H54 (cell line): ENCODE measurements at regions not wholly inside any gene's neighbourhood (a gene's known extent, or its start where the extent isn't known, plus 50 kb on each side); places are given as distances from the start of the nearest gene placed in this dataset.

Experiments used
- DNase-seq: peaks from one replicate; pipeline ENCODE4 v3.0.0; 2011; ENCODE audit warnings: low spot score, mixed read lengths; ENCODE audit not compliant: insufficient read length
- FAIRE-seq: peaks from 3 replicates; lab custom pipeline; 2011; peaks lifted over from hg19 to GRCh38; lab: Jason Lieb, UNC
- POLR2A ChIP-seq: IDR thresholded peaks from 2 replicates; pipeline ENCODE4 v1.6.1; 2011; ENCODE audit warnings: low read depth, mild to moderate bottlenecking, low read length

DNA sequence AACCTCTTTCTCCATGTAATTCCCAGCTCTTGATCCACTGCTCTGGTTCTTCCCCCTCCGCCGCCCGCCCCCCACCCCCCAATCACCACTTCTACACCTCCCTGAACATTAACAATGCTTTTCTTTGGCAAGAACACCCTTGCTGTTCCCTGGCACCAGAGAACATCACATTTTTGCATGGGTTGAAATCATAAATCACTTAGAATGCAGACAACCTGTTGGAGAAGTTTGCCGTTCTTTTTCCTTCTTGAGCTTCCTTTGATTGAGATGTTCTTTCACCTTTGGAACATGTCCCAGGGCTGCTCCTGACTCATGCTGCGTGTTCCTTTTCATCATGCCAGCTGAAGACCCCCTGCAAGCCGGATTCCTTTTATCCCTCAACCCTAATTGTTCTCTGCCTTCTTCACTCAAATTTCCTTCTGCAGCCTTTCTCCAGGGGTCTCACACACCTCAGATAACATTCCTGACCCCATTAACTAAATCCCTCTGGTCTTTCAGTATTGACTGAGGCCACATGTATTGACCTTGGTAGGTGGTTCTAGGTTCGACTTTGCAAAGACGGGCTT is 294.1 kb upstream of the TMPO start:
- FAIRE-seq, result no peak
- no peak for TF ChIP-seq POLR2A
- no peak for DNase-seq

DNA sequence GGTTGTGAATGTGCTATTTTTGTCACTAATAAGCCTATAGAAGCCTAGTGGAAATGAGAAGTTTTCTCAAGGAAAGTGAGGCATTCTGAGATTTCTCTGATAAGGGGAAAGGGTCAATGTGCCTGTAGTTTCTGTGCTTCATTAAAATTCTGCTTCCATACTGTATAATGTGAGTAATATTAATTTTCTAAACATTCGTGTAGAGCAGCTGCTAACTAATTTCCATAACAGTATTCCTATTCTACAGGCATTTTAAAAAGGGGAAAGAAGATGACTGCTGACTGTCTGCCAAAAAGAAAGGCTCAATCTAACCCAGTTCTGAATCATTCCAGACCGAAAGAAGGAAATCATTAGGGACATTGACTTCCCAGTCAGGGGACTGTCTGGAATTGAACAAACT is 293.3 kb upstream of the TMPO start:
- DNase-seq, result no peak
- FAIRE-seq, result no peak

DNA sequence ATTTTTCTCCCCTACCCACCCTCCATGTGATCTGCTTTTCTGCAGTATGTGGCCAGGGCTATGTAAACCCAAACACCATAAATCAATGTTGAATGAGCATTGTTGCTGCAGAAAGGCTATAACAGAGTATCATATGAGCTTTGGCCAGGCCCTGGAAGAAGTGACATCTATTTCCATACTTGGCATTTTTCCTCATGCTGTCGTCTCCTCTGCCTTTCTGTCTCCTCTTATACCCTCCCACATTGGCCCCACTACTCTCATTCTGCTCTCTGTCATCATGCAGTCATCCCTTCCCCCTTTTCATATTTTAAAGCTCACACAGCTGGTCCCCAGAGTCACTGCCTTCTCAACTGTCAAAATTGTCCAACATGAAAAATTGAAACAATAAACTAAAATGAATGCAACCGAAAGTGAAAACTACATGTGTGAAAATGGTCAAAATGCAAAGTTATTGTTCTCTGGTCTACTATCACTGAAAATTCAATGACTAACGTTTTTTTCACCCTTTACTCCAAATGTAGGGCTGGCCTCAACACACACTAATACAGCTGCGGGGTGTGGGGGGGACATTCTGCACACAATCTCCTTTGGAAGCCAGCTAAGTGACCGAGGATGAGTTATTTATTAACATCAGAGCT is 290.7 kb upstream of the TMPO start:
- FAIRE-seq, result no peak
- DNase-seq, result no peak
- no peak for TF ChIP-seq POLR2A

More for the DNA sequence above, 293.3 kb upstream of the TMPO start:
- no peak for TF ChIP-seq POLR2A

DNA sequence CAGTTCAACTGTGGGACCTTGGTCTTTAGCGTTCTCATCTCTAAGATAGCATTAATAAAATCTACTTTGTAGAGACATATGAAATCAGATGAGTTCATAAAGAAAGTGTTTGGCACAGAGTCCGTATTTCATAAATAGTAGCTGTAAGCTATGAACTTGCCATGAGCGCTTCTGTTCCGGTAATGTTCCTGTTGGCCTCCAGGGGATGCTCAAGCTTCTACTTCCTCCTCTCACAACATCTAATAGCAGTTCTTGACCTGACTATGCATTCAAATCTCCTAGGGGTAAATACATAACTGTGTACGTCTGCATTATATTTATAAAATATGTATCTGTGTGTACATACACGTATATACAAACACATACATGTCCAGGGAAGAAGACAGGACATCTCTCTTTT is 288.2 kb upstream of the TMPO start:
- DNase-seq (no peak), FAIRE-seq (no peak)
- TF ChIP-seq POLR2A, result no peak

DNA sequence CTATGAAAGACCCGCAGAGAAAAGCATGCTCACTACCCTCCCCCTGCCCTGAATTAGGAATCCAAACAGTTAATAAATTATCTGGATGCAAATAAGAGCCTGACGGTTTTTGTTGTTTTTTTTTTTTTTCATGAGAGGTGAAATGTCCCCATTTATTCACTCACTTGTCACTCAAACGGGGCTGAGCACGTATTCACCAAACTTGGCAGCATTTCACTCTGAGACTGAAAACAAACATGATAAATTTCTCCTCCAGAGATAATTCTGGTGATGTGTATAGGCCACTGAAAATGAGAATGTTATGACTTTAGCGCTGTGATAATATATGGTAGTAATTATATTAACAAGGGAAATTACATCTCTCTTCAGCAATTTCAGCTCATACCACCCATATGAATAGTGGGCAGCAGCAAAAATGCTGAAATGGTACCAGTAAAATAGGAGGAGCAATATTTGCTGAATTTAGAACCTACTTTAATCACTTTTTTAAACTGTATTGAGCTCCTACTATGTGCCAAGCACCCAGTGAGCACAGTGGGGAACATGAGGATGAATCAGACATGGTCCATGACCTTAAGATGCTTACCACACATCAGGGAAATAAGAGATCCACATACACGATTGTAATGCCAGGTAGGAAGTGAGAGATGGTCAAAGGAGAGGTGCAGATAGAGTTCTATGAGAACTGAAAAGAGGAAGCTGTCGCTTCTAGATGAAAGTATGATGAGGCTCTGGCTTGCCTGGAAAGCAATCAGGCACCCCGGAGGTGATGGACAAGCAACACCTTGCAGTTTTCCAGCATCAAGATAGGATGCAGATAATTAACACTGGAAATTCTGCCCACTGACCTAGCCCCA is 286.5 kb upstream of the TMPO start:
- DNase-seq (no peak), FAIRE-seq (no peak)
- TF ChIP-seq POLR2A, result no peak

DNA sequence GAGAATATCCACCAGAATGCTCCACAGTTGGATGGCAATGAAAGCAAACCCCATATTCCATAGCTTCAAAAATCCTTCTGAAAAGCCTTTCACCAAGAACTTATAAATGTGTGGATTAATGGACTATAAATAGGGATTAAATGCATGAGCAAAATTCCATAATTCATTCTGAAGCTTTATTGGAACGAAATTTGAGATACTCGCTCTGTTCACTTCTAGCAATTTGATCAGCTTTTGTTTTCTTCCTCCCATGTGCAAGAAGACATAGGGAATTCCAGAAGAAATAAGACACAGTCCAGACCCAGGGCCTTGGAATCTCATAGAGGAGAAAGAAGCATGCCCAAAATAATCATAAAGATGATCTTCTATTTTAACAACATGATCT is 285.9 kb upstream of the TMPO start:
- no peak for TF ChIP-seq POLR2A
- FAIRE-seq, result no peak
- no peak for DNase-seq

DNA sequence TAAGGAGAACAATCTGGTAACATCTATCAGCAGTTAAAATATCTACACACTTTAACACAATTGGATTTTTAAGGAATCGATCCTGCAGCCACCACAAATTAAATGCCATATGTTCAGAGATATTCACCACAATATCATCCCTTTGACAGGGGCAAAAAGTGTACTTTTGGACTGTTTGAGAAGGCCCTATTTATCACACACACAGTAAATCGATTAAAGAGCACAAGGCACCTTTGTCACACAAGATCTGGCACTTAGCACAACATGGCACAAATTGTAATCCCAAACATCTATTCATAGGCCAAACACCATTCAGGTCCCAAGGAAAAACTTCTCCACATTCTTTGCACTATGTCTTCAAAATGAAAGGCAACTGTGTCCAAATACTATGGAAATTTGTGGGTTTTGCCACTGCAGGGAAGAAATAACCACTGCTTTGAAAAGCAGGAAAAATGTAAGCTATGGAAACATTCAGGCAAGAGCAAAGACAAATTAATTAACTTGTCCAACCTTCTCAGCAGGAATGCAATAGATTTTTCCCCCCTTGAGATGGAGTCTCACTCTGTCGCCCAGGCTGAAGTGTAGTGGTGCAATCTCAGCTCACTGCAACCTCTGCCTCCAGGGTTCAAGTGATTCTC is 282.5 kb upstream of the TMPO start:
- TF ChIP-seq POLR2A, result no peak
- no peak for DNase-seq
- no peak for FAIRE-seq

DNA sequence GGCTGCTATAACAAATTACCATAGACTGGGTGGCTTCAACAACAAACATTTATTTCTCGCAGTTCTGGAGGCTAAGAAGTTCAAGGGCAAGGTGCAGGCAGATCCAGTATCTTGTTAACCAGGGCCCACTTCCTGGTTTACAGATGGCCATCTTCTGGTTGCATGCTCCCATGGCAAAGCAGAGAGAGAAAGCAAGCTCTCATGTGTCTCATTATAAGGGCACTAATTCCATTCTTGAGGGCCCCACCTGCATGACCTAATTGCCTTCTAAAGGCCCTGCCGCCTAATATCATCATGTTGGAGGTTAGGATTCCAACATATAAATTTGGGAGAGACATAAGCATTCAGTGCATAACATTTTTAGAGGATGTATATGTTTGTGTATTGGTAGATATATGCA is 280.1 kb upstream of the TMPO start:
- DNase-seq (no peak), FAIRE-seq (no peak)
- TF ChIP-seq POLR2A, result no peak

DNA sequence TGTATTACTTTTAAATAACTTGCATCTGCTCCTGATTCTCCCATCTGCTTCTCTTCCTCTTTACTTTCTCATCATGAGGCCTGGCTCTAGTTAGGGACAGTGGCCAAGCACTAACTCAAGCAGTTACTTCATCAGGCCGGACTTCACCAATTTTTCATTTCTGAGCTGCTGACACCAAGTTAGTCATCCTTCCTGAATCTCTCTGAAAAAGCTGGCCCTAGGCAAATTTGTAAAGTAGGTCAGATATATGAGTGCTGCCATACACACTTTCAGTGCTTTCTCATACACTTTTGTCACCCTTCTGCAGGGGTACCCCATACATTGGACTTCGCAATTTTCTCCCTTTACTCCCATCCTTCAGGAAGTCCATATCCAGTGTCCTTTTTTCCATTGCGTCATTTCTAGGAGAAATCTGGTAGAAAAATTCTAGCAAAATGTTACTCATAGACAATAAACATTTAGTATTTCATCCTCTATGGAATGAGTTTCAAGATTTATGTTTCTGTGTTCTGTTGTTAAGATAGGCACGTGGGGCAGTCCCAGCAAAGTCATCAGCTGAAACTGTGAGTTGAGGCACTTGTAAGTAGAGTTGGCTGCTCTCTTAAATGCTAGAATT is 276.8 kb upstream of the TMPO start:
- FAIRE-seq (peak; percentile 95), DNase-seq (peak; percentile 9)
- no peak for TF ChIP-seq POLR2A

DNA sequence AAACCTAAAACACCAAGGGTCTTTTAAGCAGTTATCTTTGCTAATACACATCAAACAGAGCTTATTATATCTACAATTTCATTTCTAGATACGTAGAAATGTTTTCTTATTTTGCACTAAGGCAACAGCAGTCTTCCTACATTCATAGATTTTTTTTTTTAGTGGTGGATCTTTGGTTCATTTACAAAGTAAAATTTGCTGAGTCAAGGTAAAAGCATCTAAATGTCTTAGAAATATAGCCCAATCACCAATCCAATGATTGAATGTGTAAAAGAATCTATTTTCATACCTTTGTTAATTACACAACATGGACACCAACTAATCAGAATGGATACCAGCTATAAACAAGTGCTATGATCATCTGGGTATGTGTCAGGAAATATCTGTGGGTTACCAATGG is 272.2 kb upstream of the TMPO start:
- DNase-seq (no peak), FAIRE-seq (no peak)
- no peak for TF ChIP-seq POLR2A

DNA sequence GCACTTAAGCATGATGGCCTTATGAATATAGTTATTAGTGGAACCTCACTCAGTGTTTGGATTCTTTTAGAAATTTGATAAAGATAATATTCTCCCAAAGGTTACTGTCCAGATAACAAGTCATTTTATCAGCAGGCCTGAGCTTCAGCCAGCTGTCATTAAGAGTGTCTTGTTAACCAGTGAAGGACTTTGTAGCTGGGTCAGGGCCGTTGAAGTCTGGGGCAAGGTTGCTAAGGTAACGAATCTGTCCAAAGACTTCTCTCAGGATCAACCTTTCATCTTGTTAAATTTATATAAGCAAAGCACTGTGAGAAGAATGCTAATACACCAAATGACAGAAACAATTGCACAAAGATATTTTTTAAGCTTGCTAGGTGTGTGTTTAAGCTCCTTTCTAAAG is 271.3 kb upstream of the TMPO start:
- no peak for TF ChIP-seq POLR2A
- DNase-seq, result no peak
- FAIRE-seq, result no peak

DNA sequence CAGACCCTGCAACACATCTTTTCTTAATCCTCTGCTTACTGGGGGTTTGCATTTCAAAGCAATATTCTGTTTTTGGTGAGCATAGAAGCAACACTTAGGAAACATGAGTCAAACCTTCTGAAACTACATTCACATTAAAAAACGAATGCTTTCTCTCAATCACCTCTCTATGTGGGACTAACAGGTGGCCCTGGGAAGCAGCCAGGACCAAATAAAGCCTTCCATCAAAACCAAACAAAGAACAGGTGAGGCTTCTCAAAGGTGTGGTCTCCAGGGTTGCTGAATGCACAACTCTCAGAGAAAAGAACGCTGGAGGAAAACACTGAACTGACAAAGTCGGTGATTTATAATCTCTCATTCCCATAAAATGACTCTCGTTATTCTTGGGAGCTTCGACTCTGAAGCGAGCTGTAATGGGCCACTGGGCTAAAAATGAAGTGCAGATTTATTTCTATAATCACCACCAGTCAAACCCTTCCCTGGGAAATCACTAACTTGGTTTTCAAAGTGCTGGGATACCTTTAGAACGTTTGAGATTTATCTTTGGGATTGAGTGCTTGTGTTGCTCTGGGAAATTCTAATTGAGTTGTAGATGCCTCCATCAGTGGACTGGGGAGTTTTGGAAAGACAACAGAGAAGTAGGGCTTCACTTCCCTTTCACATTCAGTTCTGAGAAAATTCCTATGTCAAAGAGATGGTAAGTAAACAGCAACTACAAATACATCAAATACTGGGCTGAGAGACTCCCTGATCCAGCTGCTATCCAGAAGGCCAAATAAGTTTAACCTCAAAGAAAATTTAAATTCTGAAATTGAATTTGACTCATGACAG is 262.0 kb upstream of the TMPO start:
- DNase-seq (no peak), FAIRE-seq (no peak)
- no peak for TF ChIP-seq POLR2A

DNA sequence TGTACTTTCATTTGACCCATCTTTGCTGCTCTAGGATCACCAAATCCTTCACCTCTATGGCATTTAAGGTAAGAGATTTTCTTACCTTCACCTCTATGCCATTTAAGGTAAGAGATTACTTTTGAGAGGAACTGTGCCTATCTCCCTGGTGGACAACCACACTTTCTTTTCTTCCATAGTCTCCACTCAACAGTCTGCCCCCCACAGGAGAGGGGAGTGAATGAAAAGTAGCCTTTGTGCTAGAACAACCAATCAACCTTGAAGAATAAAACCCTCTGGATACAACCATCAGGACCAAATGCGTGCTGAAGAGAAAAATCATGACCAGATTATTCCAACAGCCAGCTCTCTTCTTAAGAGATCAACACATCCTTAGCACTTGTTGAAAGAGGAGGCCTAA is 258.6 kb upstream of the TMPO start:
- no peak for FAIRE-seq
- TF ChIP-seq POLR2A, result no peak
- DNase-seq, result no peak

DNA sequence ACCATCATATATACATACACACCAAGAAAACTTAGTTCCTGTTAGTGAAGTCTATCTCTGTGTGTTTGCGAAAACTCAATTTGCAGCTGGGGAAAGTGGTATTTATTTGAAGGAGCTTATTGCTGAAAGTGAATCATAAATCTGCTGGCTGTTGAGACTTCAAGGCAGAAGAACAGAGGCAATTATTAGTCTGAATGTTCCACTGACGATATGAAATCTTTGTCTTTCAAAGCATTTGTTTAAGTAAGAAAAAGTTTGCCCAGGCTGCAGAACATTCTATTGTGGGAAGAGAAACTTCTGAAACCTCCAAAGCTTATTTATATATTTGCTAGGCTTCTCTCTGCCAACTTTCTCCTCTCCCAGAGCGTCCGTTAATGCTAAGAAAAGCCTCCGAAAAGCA is 255.7 kb upstream of the TMPO start:
- TF ChIP-seq POLR2A, result no peak
- no peak for DNase-seq
- no peak for FAIRE-seq
